IMR-90 (cell line): ENCODE measurements at regions not wholly inside any gene's neighbourhood (a gene's known extent, or its start where the extent isn't known, plus 50 kb on each side); places are given as distances from the start of the nearest gene placed in this dataset.

Experiments used
- ATAC-seq: fragments of 200-7000 bp; cut with Tn5 transposase; 2 replicates; pipeline ENCODE4 v1.9.1; 2020; ENCODE audit warnings: low read depth, mild to moderate bottlenecking, moderate library complexity
- BruUV-seq: library from RNA; stranded (reverse); fragments of 400-500 nt; replicated peaks from 2 replicates; lab custom pipeline; 2021; lab: Mats Ljungman, UMichigan
- CTCF ChIA-PET: fragments of 300-600 bp; formaldehyde crosslinking; extraction: SDS; loops from one replicate; lab custom pipeline; 2021; ENCODE audit warnings: antibody characterized with exemption; lab: Yijun Ruan, JAX
- POLR2A ChIA-PET: fragments of 300-600 bp; sonication (Branson Sonifier 250); formaldehyde crosslinking; loops from one replicate; lab custom pipeline; 2022; ENCODE audit warnings: antibody characterized with exemption; ENCODE audit not compliant: unreplicated experiment; lab: Charles Lee
- DNase-seq: peaks from one replicate; pipeline ENCODE4 v3.0.0; 2013
- H2AFZ ChIP-seq: replicated peaks from 2 replicates; pipeline ENCODE3; 2013; ENCODE audit warnings: low read length, mild to moderate bottlenecking; ENCODE audit not compliant: poor library complexity
- H2AK5ac ChIP-seq: 2 replicates; pipeline ENCODE4 v1.6.1; 2013; ENCODE audit warnings: low read depth, low read length, inconsistent platforms
- H2AK9ac ChIP-seq: replicated peaks from 2 replicates; pipeline ENCODE3; 2013; ENCODE audit warnings: mild to moderate bottlenecking, low read depth, low read length, moderate library complexity; ENCODE audit not compliant: poor library complexity
- H2BK120ac ChIP-seq: 2 replicates; pipeline ENCODE4 v1.6.1; 2013; ENCODE audit warnings: low read depth, low read length, inconsistent platforms
- H2BK15ac ChIP-seq: 3 replicates; pipeline ENCODE4 v1.6.1; 2013; ENCODE audit warnings: low read depth, low read length, inconsistent platforms
- H2BK20ac ChIP-seq: 2 replicates; pipeline ENCODE4 v1.6.1; 2013; ENCODE audit warnings: low read depth, mild to moderate bottlenecking, inconsistent platforms, low read length, moderate library complexity
- H2BK5ac ChIP-seq: 2 replicates; pipeline ENCODE4 v1.6.1; 2013; ENCODE audit warnings: mild to moderate bottlenecking, low read depth, low read length, inconsistent platforms; ENCODE audit not compliant: poor library complexity, severe bottlenecking
- H3K14ac ChIP-seq: replicated peaks from 2 replicates; pipeline ENCODE4 v1.6.1; 2013; ENCODE audit warnings: low read depth, low read length, inconsistent platforms
- H3K18ac ChIP-seq: 2 replicates; pipeline ENCODE4 v1.6.1; 2013; ENCODE audit warnings: low read depth, low read length, control low read depth
- H3K23ac ChIP-seq: 2 replicates; pipeline ENCODE4 v1.6.1; 2013; ENCODE audit warnings: low read depth, low read length, inconsistent platforms
- H3K27ac ChIP-seq: 2 replicates; pipeline ENCODE4 v1.5.1; 2013; ENCODE audit warnings: mild to moderate bottlenecking, control low read depth, low read length; ENCODE audit not compliant: insufficient read depth
- H3K27me3 ChIP-seq: 2 replicates; pipeline ENCODE4 v1.6.1; 2013; ENCODE audit warnings: low read length; ENCODE audit not compliant: control insufficient read depth, insufficient read depth
- H3K36me3 ChIP-seq: 2 replicates; pipeline ENCODE4 v1.6.1; 2013; ENCODE audit warnings: low read length, mixed read lengths; ENCODE audit not compliant: control insufficient read depth, insufficient read depth
- H3K4ac ChIP-seq: 2 replicates; pipeline ENCODE4 v1.6.1; 2013; ENCODE audit warnings: low read depth, low read length, inconsistent platforms
- H3K4me1 ChIP-seq: 2 replicates; pipeline ENCODE4 v1.6.1; 2013; ENCODE audit warnings: low read length, mixed read lengths; ENCODE audit not compliant: control insufficient read depth, insufficient read depth
- H3K4me2 ChIP-seq: 2 replicates; pipeline ENCODE4 v1.6.1; 2013; ENCODE audit warnings: low read depth, mild to moderate bottlenecking, control low read depth, low read length, moderate library complexity
- H3K4me3 ChIP-seq: 2 replicates; pipeline ENCODE4 v1.5.1; 2013; ENCODE audit warnings: low read depth, mild to moderate bottlenecking, control low read depth, low read length, moderate library complexity; ENCODE audit not compliant: insufficient read depth
- H3K56ac ChIP-seq: 2 replicates; pipeline ENCODE4 v1.6.1; 2013; ENCODE audit warnings: low read length, inconsistent platforms; ENCODE audit not compliant: insufficient read depth; ENCODE audit errors: extremely low read depth
- H3K79me1 ChIP-seq, 2 experiments: 2 replicates each; pipeline ENCODE4 v1.6.1; 2013; ENCODE audit warnings: low read length in 2 of 2, inconsistent platforms in 1 of 2, low read depth in 1 of 2
- H3K9ac ChIP-seq: 2 replicates; pipeline ENCODE4 v1.6.1; 2013; ENCODE audit warnings: low read depth, low read length, control low read depth
- H3K9me1 ChIP-seq: 2 replicates; pipeline ENCODE4 v1.6.1; 2013; ENCODE audit warnings: low read length, inconsistent platforms; ENCODE audit not compliant: insufficient read depth
- H3K9me3 ChIP-seq: 2 replicates; pipeline ENCODE4 v1.6.1; 2013; ENCODE audit warnings: low read length; ENCODE audit not compliant: control insufficient read depth, insufficient read depth
- H4K20me1 ChIP-seq: 2 replicates; pipeline ENCODE4 v1.6.1; 2013; ENCODE audit warnings: low read length, inconsistent platforms; ENCODE audit not compliant: insufficient read depth
- H4K5ac ChIP-seq: 2 replicates; pipeline ENCODE4 v1.6.1; 2013; ENCODE audit warnings: mild to moderate bottlenecking, low read depth, low read length, control low read depth
- H4K8ac ChIP-seq, 2 experiments: 2 replicates each; pipeline ENCODE4 v1.6.1; 2013; ENCODE audit warnings: low read depth in 2 of 2, low read length in 2 of 2, control low read depth in 1 of 2, inconsistent platforms in 1 of 2
- H4K91ac ChIP-seq: 2 replicates; pipeline ENCODE4 v1.6.1; 2013; ENCODE audit warnings: low read depth, low read length, inconsistent platforms; ENCODE audit not compliant: insufficient read depth
- CHD1 ChIP-seq: IDR thresholded peaks from 2 replicates; pipeline ENCODE4 v1.6.1; 2012; ENCODE audit warnings: low read depth, low read length, improper control_type of control experiment
- FOS ChIP-seq: fragments of 150-350 bp; IDR thresholded peaks from 2 replicates; pipeline ENCODE4 v1.6.1; 2016; ENCODE audit warnings: low read depth, low read length
- RAD21 ChIP-seq: IDR thresholded peaks from 2 replicates; pipeline ENCODE4 v1.6.1; 2012; ENCODE audit warnings: low read length, improper control_type of control experiment
- SMC3 ChIP-seq: fragments of 150-350 bp; IDR thresholded peaks from 2 replicates; pipeline ENCODE4 v1.6.1; 2016; ENCODE audit warnings: low read depth, mild to moderate bottlenecking, antibody characterized with exemption, low read length, moderate library complexity
- WGBS, 2 experiments: methylation state at CpG; one replicate each; pipeline versions ENCODE4 v1.1.5 to v1.1.7; 2013; ENCODE audit warnings: missing lambda C conversion rate in 2 of 2; ENCODE audit not compliant: insufficient read length in 1 of 2; ENCODE audit errors: extremely low coverage in 2 of 2; 5-methylcytosine and 5-hydroxymethylcytosine counted together
- dilution Hi-C: fragments of 300-500 bp; cut with HindIII; formaldehyde crosslinking; loops from one replicate; pipeline ENCODE4 v1.14.3; 2018; ENCODE audit warnings: low sequenced_read_pairs; ENCODE audit not compliant: unreplicated experiment
- in situ Hi-C: fragments of 300-500 bp; cut with MboI; formaldehyde crosslinking; loops from 3 replicates; pipeline ENCODE4 v1.14.3; 2019; ENCODE audit warnings: low sequenced_read_pairs, inconsistent platforms, mixed read lengths
- intact Hi-C: fragments of 100-400 bp; cut with micrococcal nuclease; formaldehyde crosslinking; loops from 2 replicates; pipeline ENCODE4 v1.10.0; 2022

GRCh38 chr15:31465083-31465955 is 138.7 kb downstream of the KLF13 start:
- Histone ChIP-seq H2AFZ (peak overlapping the region; percentile 51), H3K9me1 (no peaks in the 10 kb centered on the region), H2BK5ac (no peak overlapping the region), H2BK120ac (0 out of 2 replicates have a peak overlapping the region, but pooled peaks have one; percentile 23), H3K36me3 (no peaks in the 10 kb centered on the region), H2AK5ac (peak overlapping the region; percentile 28; the same call in 1 of the 2 replicates), H3K4me1 (no peaks in the 10 kb centered on the region; the same call in 1 of the 2 replicates), H3K4ac (no peak overlapping the region), H2BK20ac (no peak overlapping the region), H3K9ac (no peak overlapping the region), H3K4me2 (no peak overlapping the region), H2AK9ac (peak overlapping the region; percentile 13), H2BK15ac (no peak overlapping the region; the same call in 2 of the 3 replicates), H3K9me3 (no peaks in the 10 kb centered on the region), H4K5ac (no peak overlapping the region), H4K91ac (no peak overlapping the region), H3K56ac (no peak overlapping the region), H3K27me3 (peaks cover 16% of the 10 kb centered on the region), H4K20me1 (no peaks in the 10 kb centered on the region), H3K79me1 (no peaks in the 10 kb centered on the region), H3K4me3 (no peak overlapping the region), H3K14ac (no peak overlapping the region), H3K27ac (no peak overlapping the region), H3K23ac (no peak overlapping the region), H4K8ac (no peak overlapping the region), H3K18ac (no peak overlapping the region)
- DNase-seq = no peak
- POLR2A ChIA-PET = no interaction called here
- CTCF ChIA-PET = interaction anchor here (0.7 to 1.0 kb wide), 2 partner anchors 20 to 73 kb away, joined by 3 read pairs; no protein-coding TSS in a partner anchor
- in situ Hi-C loops (no loop called here), intact Hi-C loops (no loop called here), dilution Hi-C loops (no loop called here)
- WGBS, 2 experiments = 73% methylated on average over 3 of the region's 10 CpGs; no CpG with 5 or more reads in 1 of the 2 experiments
- no TSS peak for BruUV-seq
- TF ChIP-seq CHD1 (no peak), SMC3 (no peak), FOS (no peak), RAD21 (no peak)
- ATAC-seq = no peak
